Kidney epithelial cell (primary cell): ENCODE measurements at regions not wholly inside any gene's neighbourhood (a gene's known extent, or its start where the extent isn't known, plus 50 kb on each side); places are given as distances from the start of the nearest gene placed in this dataset.

Source experiments
- DNase-seq: peaks from one replicate; pipeline ENCODE4 v3.0.0-alpha.2; 2010; ENCODE audit warnings: low read depth
- H3K27me3 ChIP-seq: 2 replicates; pipeline ENCODE4 v1.6.0; 2011; ENCODE audit warnings: low read length; ENCODE audit not compliant: control insufficient read depth, insufficient read depth
- H3K36me3 ChIP-seq: 2 replicates; pipeline ENCODE4 v1.5.1; 2011; ENCODE audit warnings: low read length; ENCODE audit not compliant: control insufficient read depth, insufficient read depth
- H3K4me3 ChIP-seq: 2 replicates; pipeline ENCODE4 v1.5.1; 2011; ENCODE audit warnings: low read depth, mild to moderate bottlenecking, control low read depth, low read length
- TF ChIP-seq, protein P1 (sequence below): IDR thresholded peaks from 2 replicates; pipeline ENCODE4 v1.5.1; 2011; ENCODE audit warnings: mild to moderate bottlenecking, moderate library complexity, low read length, control low read depth, inconsistent platforms; ENCODE audit not compliant: insufficient read depth, poor library complexity, severe bottlenecking

DNA sequence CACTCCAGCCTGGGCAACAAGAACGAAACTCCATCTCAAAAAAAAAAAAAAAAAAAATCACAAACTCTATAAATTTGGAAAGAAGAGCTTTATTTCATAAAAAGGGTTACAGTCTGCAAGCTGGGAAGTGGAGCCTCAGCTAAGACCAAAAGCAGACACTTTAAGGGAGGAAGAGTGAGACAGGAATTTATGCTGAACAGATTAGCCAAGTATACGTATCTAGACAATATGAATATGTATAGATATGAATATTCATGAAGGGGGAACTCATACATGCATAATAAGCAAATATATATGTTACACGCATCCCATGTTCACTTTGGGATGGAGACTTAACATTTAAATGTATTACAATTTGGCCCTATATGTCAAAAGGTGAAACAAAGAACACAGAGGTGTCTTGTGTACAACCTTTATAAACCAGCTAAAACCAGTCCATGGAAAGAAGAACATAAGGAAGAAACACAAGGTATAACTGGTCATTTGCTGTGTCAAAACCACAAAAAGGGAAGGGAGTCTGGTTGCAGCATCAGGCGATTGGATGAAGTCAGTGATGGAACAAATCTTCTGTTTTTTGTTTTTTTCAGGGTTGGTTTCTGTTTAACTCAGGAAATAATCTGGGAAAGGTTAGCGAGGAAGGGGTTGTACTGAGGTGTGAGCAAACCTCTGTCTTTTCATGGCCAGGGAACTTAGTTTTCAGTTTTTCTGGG is 130.0 kb upstream of the MAOA start:
- no peak for DNase-seq
- TF ChIP-seq, protein P1, sequence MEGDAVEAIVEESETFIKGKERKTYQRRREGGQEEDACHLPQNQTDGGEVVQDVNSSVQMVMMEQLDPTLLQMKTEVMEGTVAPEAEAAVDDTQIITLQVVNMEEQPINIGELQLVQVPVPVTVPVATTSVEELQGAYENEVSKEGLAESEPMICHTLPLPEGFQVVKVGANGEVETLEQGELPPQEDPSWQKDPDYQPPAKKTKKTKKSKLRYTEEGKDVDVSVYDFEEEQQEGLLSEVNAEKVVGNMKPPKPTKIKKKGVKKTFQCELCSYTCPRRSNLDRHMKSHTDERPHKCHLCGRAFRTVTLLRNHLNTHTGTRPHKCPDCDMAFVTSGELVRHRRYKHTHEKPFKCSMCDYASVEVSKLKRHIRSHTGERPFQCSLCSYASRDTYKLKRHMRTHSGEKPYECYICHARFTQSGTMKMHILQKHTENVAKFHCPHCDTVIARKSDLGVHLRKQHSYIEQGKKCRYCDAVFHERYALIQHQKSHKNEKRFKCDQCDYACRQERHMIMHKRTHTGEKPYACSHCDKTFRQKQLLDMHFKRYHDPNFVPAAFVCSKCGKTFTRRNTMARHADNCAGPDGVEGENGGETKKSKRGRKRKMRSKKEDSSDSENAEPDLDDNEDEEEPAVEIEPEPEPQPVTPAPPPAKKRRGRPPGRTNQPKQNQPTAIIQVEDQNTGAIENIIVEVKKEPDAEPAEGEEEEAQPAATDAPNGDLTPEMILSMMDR, result no peak
- Histone ChIP-seq H3K27me3 (no peaks in the 10 kb centered on the region), H3K36me3 (no peaks in the 10 kb centered on the region), H3K4me3 (no peak overlapping the region)

GRCh38 chrX:43526878-43527277 is 129.2 kb upstream of the MAOA start:
- DNase-seq, result no peak
- Histone ChIP-seq H3K4me3 (no peak overlapping the region), H3K36me3 (no peaks in the 10 kb centered on the region), H3K27me3 (no peaks in the 10 kb centered on the region)
- TF ChIP-seq, protein P1, result no peak

GRCh38 chrX:43527801-43528200 is 128.3 kb upstream of the MAOA start:
- H3K27me3 ChIP-seq, result no peaks in the 10 kb centered on the region
- H3K36me3 ChIP-seq, result no peaks in the 10 kb centered on the region
- H3K4me3 ChIP-seq, result no peak overlapping the region
- DNase-seq, result no peak
- TF ChIP-seq, protein P1, result no peak

DNA sequence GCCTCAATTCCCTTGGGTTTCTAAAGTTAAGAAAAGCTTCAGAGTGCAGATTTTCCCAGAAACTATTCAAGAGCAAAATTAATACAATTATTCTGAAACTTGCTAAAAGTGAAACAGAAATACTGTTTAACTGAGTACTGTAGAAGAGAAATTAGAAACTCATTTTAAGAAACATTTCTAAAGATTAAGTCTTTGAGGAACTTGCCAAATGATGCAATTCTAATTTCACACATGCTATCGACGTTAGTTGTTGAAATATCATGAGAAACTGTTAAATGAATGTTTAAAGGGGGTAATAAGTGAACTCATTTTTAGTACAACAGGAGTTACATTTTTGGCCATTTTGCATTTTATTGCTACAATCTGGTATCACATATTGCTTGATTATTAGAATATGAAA is 125.3 kb upstream of the MAOA start:
- Histone ChIP-seq H3K4me3 (no peak overlapping the region), H3K27me3 (no peaks in the 10 kb centered on the region), H3K36me3 (no peaks in the 10 kb centered on the region)
- no peak for DNase-seq
- TF ChIP-seq, protein P1, result no peak

DNA sequence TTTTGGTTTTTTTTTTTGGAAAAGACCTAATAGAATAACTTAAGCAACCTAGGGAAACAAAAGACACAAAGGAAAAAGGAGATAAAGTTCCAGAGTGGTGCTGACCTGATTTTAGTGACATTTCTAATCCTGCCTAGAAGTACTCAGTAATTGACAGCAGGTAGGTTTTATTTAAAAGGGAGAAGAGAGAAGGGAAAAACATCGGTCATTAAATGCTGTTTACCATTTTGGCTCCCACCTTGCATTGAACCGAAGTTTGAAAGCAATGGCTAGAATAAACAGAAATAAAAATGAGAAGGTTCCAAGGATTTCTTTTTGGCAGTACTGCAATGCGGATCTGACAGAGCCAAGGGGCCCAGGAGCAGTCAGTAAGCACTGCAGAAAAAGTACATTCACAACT is 115.8 kb upstream of the MAOA start:
- H3K27me3 ChIP-seq, result no peaks in the 10 kb centered on the region
- H3K36me3 ChIP-seq, result no peaks in the 10 kb centered on the region
- no peak overlapping the region for H3K4me3 ChIP-seq
- TF ChIP-seq, protein P1, result no peak
- DNase-seq, result no peak

- DNase-seq, result no peak
- Histone ChIP-seq H3K4me3 (no peak overlapping the region), H3K27me3 (no peaks in the 10 kb centered on the region), H3K36me3 (no peaks in the 10 kb centered on the region)
- TF ChIP-seq, protein P1, result no peak
These were observed 104.5 kb upstream of the MAOA start for GRCh38 chrX:43551590-43551989.
